ENCODE measurements at regions not wholly inside any gene's neighbourhood (a gene's known extent, or its start where the extent isn't known, plus 50 kb on each side); places are given as distances from the start of the nearest gene placed in this dataset.

GRCh38 chr18:67644226-67644625 is 127.7 kb upstream of the DSEL start:
- no peak for ATAC-seq
- no peak overlapping the region for H3K27ac ChIP-seq
- no peaks in the 10 kb centered on the region for H3K9me3 ChIP-seq
- TF ChIP-seq EP300 (IDR thresholded peaks at IDR 0.05) (no peak), CTCF (IDR thresholded peaks at IDR 0.05) (no peak), POLR2A (IDR thresholded peaks at IDR 0.05) (no peak), POLR2AphosphoS5 (IDR thresholded peaks at IDR 0.05) (no peak)
- no peaks in the 10 kb centered on the region for H3K4me1 ChIP-seq
- H3K4me3 ChIP-seq, result no peak overlapping the region
- 88 to 100% methylated on average over 2 of the region's 2 CpGs for WGBS, 2 donors (ENCODE audit: low coverage in 1 of 2)
- no peaks in the 10 kb centered on the region for H3K27me3 ChIP-seq
- H3K36me3 ChIP-seq, result no peaks in the 10 kb centered on the region

DNA sequence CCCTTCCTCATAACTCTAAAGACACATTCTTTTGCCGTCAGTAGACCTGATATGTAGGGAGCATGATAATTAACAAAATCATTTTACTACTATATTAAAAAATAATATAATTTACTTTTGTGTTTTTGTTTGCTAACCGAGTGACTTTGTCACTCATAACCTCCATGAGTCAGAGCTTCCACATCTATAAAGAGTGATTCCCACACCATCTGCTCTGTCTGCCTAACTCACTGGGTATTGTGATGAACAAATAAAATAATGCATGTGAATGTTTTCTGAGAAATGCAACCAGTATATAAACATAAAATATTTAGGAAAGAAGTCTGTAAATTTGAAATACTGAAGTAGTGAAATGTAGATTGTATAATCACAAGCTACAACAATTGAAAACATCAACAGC is 123.4 kb upstream of the DSEL start:
- Histone ChIP-seq H3K27me3 (no peaks in the 10 kb centered on the region), H3K4me3 (no peak overlapping the region), H3K36me3 (no peaks in the 10 kb centered on the region), H3K9me3 (no peaks in the 10 kb centered on the region), H3K27ac (no peak overlapping the region), H3K4me1 (no peaks in the 10 kb centered on the region)
- TF ChIP-seq CTCF (IDR thresholded peaks at IDR 0.05), result no peak
- TF ChIP-seq POLR2AphosphoS5 (IDR thresholded peaks at IDR 0.05), result no peak
- TF ChIP-seq POLR2A (IDR thresholded peaks at IDR 0.05), result no peak
- TF ChIP-seq EP300 (IDR thresholded peaks at IDR 0.05), result no peak
- 79 to 82% methylated on average over 2 of the region's 2 CpGs for WGBS, 2 donors (ENCODE audit: low coverage in 1 of 2)
- ATAC-seq, result no peak

GRCh38 chr18:67636597-67637385 is 120.3 kb upstream of the DSEL start:
- Histone ChIP-seq H3K27me3 (no peaks in the 10 kb centered on the region), H3K4me3 (no peak overlapping the region), H3K9me3 (no peaks in the 10 kb centered on the region), H3K4me1 (no peaks in the 10 kb centered on the region), H3K36me3 (no peaks in the 10 kb centered on the region), H3K27ac (no peak overlapping the region)
- ATAC-seq, result no peak
- TF ChIP-seq CTCF (IDR thresholded peaks at IDR 0.05) (no peak), POLR2A (IDR thresholded peaks at IDR 0.05) (no peak), POLR2AphosphoS5 (IDR thresholded peaks at IDR 0.05) (no peak), EP300 (IDR thresholded peaks at IDR 0.05) (no peak)
- 76 to 95% methylated on average over 6 to 10 of the region's 32 CpGs for WGBS, 2 donors (ENCODE audit: low coverage in 1 of 2)

- no peaks in the 10 kb centered on the region for H3K36me3 ChIP-seq
- no peak overlapping the region for H3K4me3 ChIP-seq
- ATAC-seq, result no peak
- H3K9me3 ChIP-seq, result no peaks in the 10 kb centered on the region
- WGBS, 2 donors (ENCODE audit: low coverage in 1 of 2), result 50 to 71% methylated on average over 3 to 4 of the region's 4 CpGs
- no peaks in the 10 kb centered on the region for H3K4me1 ChIP-seq
- TF ChIP-seq EP300 (IDR thresholded peaks at IDR 0.05) (no peak), CTCF (IDR thresholded peaks at IDR 0.05) (no peak), POLR2AphosphoS5 (IDR thresholded peaks at IDR 0.05) (no peak), POLR2A (IDR thresholded peaks at IDR 0.05) (no peak)
- H3K27me3 ChIP-seq, result no peaks in the 10 kb centered on the region
- H3K27ac ChIP-seq, result no peak overlapping the region
These were observed 118.3 kb upstream of the DSEL start for GRCh38 chr18:67634631-67635338.

DNA sequence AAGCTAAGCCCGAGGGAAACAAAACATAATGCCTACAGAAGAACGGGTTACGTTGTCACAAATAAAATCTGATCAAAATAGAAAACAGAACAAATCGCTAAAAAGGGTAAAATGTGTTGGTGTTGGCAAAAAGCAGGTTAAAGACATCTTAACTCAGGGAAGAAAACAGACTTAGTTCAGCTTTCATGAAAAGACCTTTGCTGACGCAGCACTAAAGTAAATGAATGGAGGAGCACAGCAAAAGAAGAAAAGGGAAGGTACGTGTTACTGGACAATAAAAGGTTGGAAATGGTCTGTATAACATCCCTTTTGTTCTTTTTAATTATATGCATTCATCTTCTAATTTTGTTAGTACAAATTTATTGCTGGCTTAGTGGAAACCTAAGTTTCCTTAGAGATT is 117.4 kb upstream of the DSEL start:
- Histone ChIP-seq H3K9me3 (no peaks in the 10 kb centered on the region), H3K36me3 (no peaks in the 10 kb centered on the region), H3K4me3 (no peak overlapping the region), H3K27me3 (no peaks in the 10 kb centered on the region), H3K27ac (no peak overlapping the region), H3K4me1 (no peaks in the 10 kb centered on the region)
- TF ChIP-seq POLR2A (IDR thresholded peaks at IDR 0.05) (no peak), POLR2AphosphoS5 (IDR thresholded peaks at IDR 0.05) (no peak), EP300 (IDR thresholded peaks at IDR 0.05) (no peak), CTCF (IDR thresholded peaks at IDR 0.05) (no peak)
- 85 to 93% methylated on average over 6 of the region's 6 CpGs for WGBS, 2 donors (ENCODE audit: low coverage in 1 of 2)
- ATAC-seq, result no peak
